Naive thymus-derived CD4-positive, alpha-beta T cell (primary cell): ENCODE measurements at regions not wholly inside any gene's neighbourhood (a gene's known extent, or its start where the extent isn't known, plus 50 kb on each side); places are given as distances from the start of the nearest gene placed in this dataset.

Experiments used
- ATAC-seq: fragments of 150-1000 bp; cut with Tn5 transposase; 2 replicates; pipeline ENCODE4 v1.10.0; 2021; ENCODE audit warnings: mild to moderate bottlenecking, moderate library complexity
- CTCF ChIA-PET: fragments of 350-600 bp; sonication (Branson Sonifier 250); formaldehyde crosslinking; loops from one replicate; lab custom pipeline; 2021; ENCODE audit warnings: antibody characterized with exemption; lab: Charles Lee
- POLR2A ChIA-PET: fragments of 350-600 bp; sonication (Branson Sonifier 250); formaldehyde crosslinking; loops from one replicate; lab custom pipeline; 2021; ENCODE audit warnings: antibody characterized with exemption, inconsistent platforms; lab: Charles Lee
- DNase-seq, 9 donors: peaks; one replicate each; pipeline versions ENCODE4 v3.0.0 to v3.0.0-alpha.2; 2020 to 2022; ENCODE audit warnings: mixed read lengths in 1 of 9
- H3K27ac ChIP-seq: one replicate; pipeline ENCODE4 v1.7.0; 2013; ENCODE audit warnings: mild to moderate bottlenecking, low read depth, low read length, moderate library complexity
- H3K27me3 ChIP-seq, 2 donors: one replicate each; pipeline ENCODE4 v1.7.0; 2013; ENCODE audit warnings: low read length in 2 of 2, mild to moderate bottlenecking in 2 of 2, moderate library complexity in 2 of 2; ENCODE audit not compliant: control insufficient read depth in 2 of 2, insufficient read depth in 2 of 2
- H3K36me3 ChIP-seq, 3 experiments: 1 replicate in 2 of 3; 2 replicates in 1 of 3; pipeline ENCODE4 v1.7.0; 2013; ENCODE audit warnings: low read length in 3 of 3, mild to moderate bottlenecking in 3 of 3, moderate library complexity in 1 of 3; ENCODE audit not compliant: insufficient read depth in 3 of 3, control insufficient read depth in 2 of 3
- H3K4me1 ChIP-seq, 2 donors: one replicate each; pipeline ENCODE4 v1.7.0; 2013; ENCODE audit warnings: low read length in 2 of 2, mild to moderate bottlenecking in 2 of 2, moderate library complexity in 1 of 2; ENCODE audit not compliant: control insufficient read depth in 2 of 2, insufficient read depth in 2 of 2
- H3K4me3 ChIP-seq: 2 replicates; pipeline ENCODE4 v1.7.0; 2013; ENCODE audit warnings: mild to moderate bottlenecking, low read length
- H3K9me3 ChIP-seq, 3 experiments: 1 replicate in 2 of 3; 2 replicates in 1 of 3; pipeline ENCODE4 v1.7.0; 2013; ENCODE audit warnings: low read length in 3 of 3; ENCODE audit not compliant: control insufficient read depth in 2 of 3
- H3K27ac Mint-ChIP-seq, 9 donors: one replicate each; pipeline ENCODE4 v1.8.0; 2020 to 2022; ENCODE audit warnings: mixed read lengths in 9 of 9, mild to moderate bottlenecking in 8 of 9, moderate library complexity in 5 of 9, inconsistent platforms in 2 of 9
- H3K27me3 Mint-ChIP-seq, 5 donors: one replicate each; pipeline ENCODE4 v1.8.0; 2021 to 2022; ENCODE audit warnings: mixed read lengths in 5 of 5, mild to moderate bottlenecking in 1 of 5
- H3K36me3 Mint-ChIP-seq, 5 donors: one replicate each; pipeline ENCODE4 v1.8.0; 2020 to 2022; ENCODE audit warnings: mixed read lengths in 5 of 5, mild to moderate bottlenecking in 3 of 5, inconsistent platforms in 1 of 5
- H3K4me1 Mint-ChIP-seq, 7 donors: one replicate each; pipeline ENCODE4 v1.8.0; 2020 to 2022; ENCODE audit warnings: mixed read lengths in 7 of 7, mild to moderate bottlenecking in 3 of 7, inconsistent platforms in 1 of 7
- H3K4me3 Mint-ChIP-seq, 10 donors: one replicate each; pipeline ENCODE4 v1.8.0; 2020 to 2022; ENCODE audit warnings: mild to moderate bottlenecking in 10 of 10, mixed read lengths in 10 of 10, moderate library complexity in 6 of 10, inconsistent platforms in 2 of 10
- H3K9me3 Mint-ChIP-seq, 11 donors: one replicate each; pipeline ENCODE4 v1.8.0; 2020 to 2022; ENCODE audit warnings: mixed read lengths in 11 of 11, mild to moderate bottlenecking in 4 of 11, inconsistent platforms in 1 of 11, moderate library complexity in 1 of 11
- intact Hi-C, 2 donors: fragments of 100-400 bp; cut with micrococcal nuclease; formaldehyde crosslinking; loops; one replicate each; pipeline ENCODE4 v1.15.1; 2023

- H3K27me3 ChIP-seq, result no peaks in the 10 kb centered on the region
- DNase-seq, result no peak
- Mint-ChIP-seq H3K27me3 (peaks cover 6 to 25% (median 18%) of the 10 kb centered on the region in 5 donors), H3K9me3 (peaks cover 0 to 35% (median 6%) of the 10 kb centered on the region in 11 donors), H3K27ac (peak overlapping the region in 1 of 9 donors; percentile 93), H3K4me3 (peak overlapping the region in 1 of 10 donors; percentile 84), H3K4me1 (peaks cover 23 to 36% (median 27%) of the 10 kb centered on the region in 7 donors), H3K36me3 (peaks cover 0 to 39% (median 3%) of the 10 kb centered on the region in 5 donors)
- CTCF ChIA-PET, result no interaction called here
- no peak overlapping the region for H3K27ac ChIP-seq
- intact Hi-C loops, result loop anchor here in 1 of 2 donors (5.0 to 10.0 kb wide), 3 partner anchors 221 to 599 kb away; no protein-coding TSS in a partner anchor
- peaks cover 6 to 22% of the 10 kb centered on the region in 2 donors for H3K4me1 ChIP-seq
- H3K4me3 ChIP-seq, result no peak overlapping the region
- H3K36me3 ChIP-seq, result no peaks in the 10 kb centered on the region
- H3K9me3 ChIP-seq, result no peaks in the 10 kb centered on the region
- peak; percentile 72 for ATAC-seq
- POLR2A ChIA-PET, result no interaction called here
These were observed 202.7 kb upstream of the NR3C1 start for GRCh38 chr5:143606043-143606752.

- Mint-ChIP-seq H3K27ac (peak overlapping the region in 2 of 9 donors; percentile 51 to 93), H3K4me1 (peaks cover 24 to 36% (median 27%) of the 10 kb centered on the region in 7 donors), H3K27me3 (peaks cover 6 to 25% (median 18%) of the 10 kb centered on the region in 5 donors), H3K36me3 (peaks cover 0 to 39% (median 3%) of the 10 kb centered on the region in 5 donors), H3K4me3 (peak overlapping the region in 2 of 10 donors; percentile 57 to 84), H3K9me3 (peaks cover 0 to 32% (median 6%) of the 10 kb centered on the region in 11 donors)
- Histone ChIP-seq H3K27ac (no peak overlapping the region), H3K36me3 (no peaks in the 10 kb centered on the region), H3K4me3 (no peak overlapping the region), H3K4me1 (peaks cover 6 to 22% of the 10 kb centered on the region in 2 donors), H3K27me3 (no peaks in the 10 kb centered on the region), H3K9me3 (no peaks in the 10 kb centered on the region)
- intact Hi-C loops, result loop anchor here in 1 of 2 donors (1.0 to 10.0 kb wide), 4 partner anchors 200 to 598 kb away; no protein-coding TSS in a partner anchor
- DNase-seq (peak in 3 of 9 donors; percentile 12 to 16 (median 13)), ATAC-seq (peak; percentile 69)
- ChIA-PET CTCF (interaction anchor here (0.9 kb wide), 1 partner anchor 315 kb away, joined by 3 read pairs; no protein-coding TSS in a partner anchor), POLR2A (no interaction called here)
These were observed 202.0 kb upstream of the NR3C1 start for GRCh38 chr5:143605403-143606005.

GRCh38 chr5:143601917-143602333 lies 198.4 kb upstream of the NR3C1 start:
- peaks cover 0 to 9% (median 5%) of the 10 kb centered on the region in 5 donors for H3K27me3 Mint-ChIP-seq
- peaks cover 0 to 21% (median 0%) of the 10 kb centered on the region in 5 donors for H3K36me3 Mint-ChIP-seq
- peaks cover 24 to 36% (median 27%) of the 10 kb centered on the region in 7 donors for H3K4me1 Mint-ChIP-seq
- Histone ChIP-seq H3K27ac (no peak overlapping the region), H3K36me3 (no peaks in the 10 kb centered on the region), H3K27me3 (no peaks in the 10 kb centered on the region), H3K4me3 (no peak overlapping the region), H3K4me1 (peaks cover 6 to 22% of the 10 kb centered on the region in 2 donors), H3K9me3 (no peaks in the 10 kb centered on the region)
- intact Hi-C loops, result loop anchor here in 1 of 2 donors (10.0 kb wide), 1 partner anchor 583 kb away; no protein-coding TSS in a partner anchor
- H3K4me3 Mint-ChIP-seq, result no peak overlapping the region
- no peak overlapping the region for H3K27ac Mint-ChIP-seq
- ChIA-PET POLR2A (no interaction called here), CTCF (no interaction called here)
- peaks cover 0 to 14% (median 0%) of the 10 kb centered on the region in 11 donors for H3K9me3 Mint-ChIP-seq
- ATAC-seq, result peak; percentile 27
- peak in 1 of 9 donors; percentile 13 for DNase-seq

GRCh38 chr5:143601357-143601756 lies 197.9 kb upstream of the NR3C1 start:
- H3K27ac Mint-ChIP-seq, result no peak overlapping the region
- intact Hi-C loops, result loop anchor here in 1 of 2 donors (10.0 kb wide), 1 partner anchor 583 kb away; no protein-coding TSS in a partner anchor
- POLR2A ChIA-PET, result no interaction called here

GRCh38 chr5:143600396-143601075 lies 197.1 kb upstream of the NR3C1 start:
- H3K27ac ChIP-seq, result no peak overlapping the region
- H3K36me3 ChIP-seq, result no peaks in the 10 kb centered on the region
- peaks cover 4 to 13% of the 10 kb centered on the region in 2 donors for H3K4me1 ChIP-seq
- ATAC-seq (no peak), DNase-seq (no peak)
- Mint-ChIP-seq H3K27ac (peak overlapping the region in 1 of 9 donors; percentile 28), H3K27me3 (peaks cover 0 to 9% (median 5%) of the 10 kb centered on the region in 5 donors), H3K36me3 (peaks cover 0 to 20% (median 0%) of the 10 kb centered on the region in 5 donors), H3K9me3 (peaks cover 0 to 14% (median 0%) of the 10 kb centered on the region in 11 donors), H3K4me3 (no peak overlapping the region), H3K4me1 (peaks cover 20 to 29% (median 23%) of the 10 kb centered on the region in 7 donors)
- intact Hi-C loops, result loop anchor here in 1 of 2 donors (10.0 kb wide), 1 partner anchor 584 kb away; no protein-coding TSS in a partner anchor
- POLR2A ChIA-PET, result no interaction called here
- H3K9me3 ChIP-seq, result no peaks in the 10 kb centered on the region
- CTCF ChIA-PET, result no interaction called here
- H3K4me3 ChIP-seq, result no peak overlapping the region
- no peaks in the 10 kb centered on the region for H3K27me3 ChIP-seq

More at GRCh38 chr5:143601357-143601756, 197.9 kb upstream of the NR3C1 start:
- DNase-seq (no peak), ATAC-seq (no peak)
- CTCF ChIA-PET, result no interaction called here
- Histone ChIP-seq H3K4me1 (peaks cover 6 to 21% of the 10 kb centered on the region in 2 donors), H3K36me3 (no peaks in the 10 kb centered on the region), H3K9me3 (no peaks in the 10 kb centered on the region), H3K27ac (no peak overlapping the region), H3K4me3 (no peak overlapping the region), H3K27me3 (no peaks in the 10 kb centered on the region)
- peaks cover 0 to 9% (median 5%) of the 10 kb centered on the region in 5 donors for H3K27me3 Mint-ChIP-seq
- peaks cover 0 to 14% (median 0%) of the 10 kb centered on the region in 11 donors for H3K9me3 Mint-ChIP-seq
- H3K4me3 Mint-ChIP-seq, result no peak overlapping the region
- H3K4me1 Mint-ChIP-seq, result peaks cover 24 to 34% (median 27%) of the 10 kb centered on the region in 7 donors
- peaks cover 0 to 20% (median 0%) of the 10 kb centered on the region in 5 donors for H3K36me3 Mint-ChIP-seq

- DNase-seq (no peak), ATAC-seq (no peak)
- Histone ChIP-seq H3K27ac (no peak overlapping the region), H3K4me3 (no peak overlapping the region), H3K9me3 (no peaks in the 10 kb centered on the region), H3K4me1 (peaks cover 0 to 4% of the 10 kb centered on the region in 2 donors), H3K36me3 (no peaks in the 10 kb centered on the region), H3K27me3 (no peaks in the 10 kb centered on the region)
- Mint-ChIP-seq H3K27ac (no peak overlapping the region), H3K4me1 (peaks cover 10 to 28% (median 13%) of the 10 kb centered on the region in 7 donors), H3K4me3 (no peak overlapping the region), H3K27me3 (peaks cover 0 to 5% (median 4%) of the 10 kb centered on the region in 5 donors), H3K9me3 (peaks cover 0 to 12% (median 0%) of the 10 kb centered on the region in 11 donors), H3K36me3 (peaks cover 0 to 14% (median 0%) of the 10 kb centered on the region in 5 donors)
- ChIA-PET POLR2A (no interaction called here), CTCF (no interaction called here)
- intact Hi-C loops, result no loop called here
These were observed 196.0 kb upstream of the NR3C1 start for GRCh38 chr5:143599474-143599873.
